DOHH2 (cell line): ENCODE measurements at regions not wholly inside any gene's neighbourhood (a gene's known extent, or its start where the extent isn't known, plus 50 kb on each side); places are given as distances from the start of the nearest gene placed in this dataset.
A peak's percentile ranks its signal among the peaks of the same experiment; 100 is the strongest.

Experiments used
- H3F3A ChIP-seq: fragments of 200-600 bp; sonication (generic), shearing (Covaris generic); 2 replicates; pipeline ENCODE4 v1.6.0; 2016; ENCODE audit warnings: antibody characterized with exemption, mild to moderate bottlenecking; ENCODE audit not compliant: control insufficient read depth, insufficient read depth
- H3K27ac ChIP-seq: fragments of 200-600 bp; sonication (generic); 2 replicates; pipeline ENCODE4 v1.5.1; 2014; ENCODE audit warnings: low read depth, mild to moderate bottlenecking, low read length, moderate library complexity
- H3K27me3 ChIP-seq: fragments of 200-600 bp; sonication (generic); 2 replicates; pipeline ENCODE4 v1.6.1; 2014; ENCODE audit warnings: mild to moderate bottlenecking, low read length, mixed read lengths; ENCODE audit not compliant: control insufficient read depth
- H3K36me3 ChIP-seq: fragments of 200-600 bp; sonication (generic); 2 replicates; pipeline ENCODE4 v1.6.1; 2014; ENCODE audit warnings: mild to moderate bottlenecking, low read length, moderate library complexity, mixed read lengths; ENCODE audit not compliant: control insufficient read depth
- H3K4me1 ChIP-seq: fragments of 200-600 bp; sonication (generic); 2 replicates; pipeline ENCODE4 v1.6.1; 2014; ENCODE audit warnings: mild to moderate bottlenecking, low read length, mixed read lengths; ENCODE audit not compliant: control insufficient read depth
- H3K4me2 ChIP-seq: fragments of 200-600 bp; sonication (generic); 2 replicates; pipeline ENCODE4 v1.6.0; 2014; ENCODE audit warnings: mild to moderate bottlenecking, low read length, moderate library complexity
- H3K4me3 ChIP-seq: fragments of 200-600 bp; sonication (generic); 2 replicates; pipeline ENCODE4 v1.5.1; 2014; ENCODE audit warnings: mild to moderate bottlenecking, low read length, mixed read lengths
- H3K79me2 ChIP-seq: fragments of 200-600 bp; sonication (generic); 2 replicates; pipeline ENCODE4 v1.6.1; 2014; ENCODE audit warnings: mild to moderate bottlenecking, low read length, mixed read lengths; ENCODE audit not compliant: control insufficient read depth
- H3K9me2 ChIP-seq: fragments of 200-600 bp; sonication (generic); replicated peaks from 2 replicates; pipeline ENCODE4 v1.6.1; 2014; ENCODE audit warnings: mild to moderate bottlenecking, low read length, mixed read lengths; ENCODE audit not compliant: control insufficient read depth
- H3K9me3 ChIP-seq: fragments of 200-600 bp; sonication (generic); 2 replicates; pipeline ENCODE4 v1.6.1; 2014; ENCODE audit warnings: antibody characterized with exemption, low read length, mixed read lengths; ENCODE audit not compliant: control insufficient read depth, insufficient read depth
- H4K20me1 ChIP-seq: fragments of 200-600 bp; sonication (generic); 2 replicates; pipeline ENCODE4 v1.6.0; 2014; ENCODE audit warnings: low read depth, mild to moderate bottlenecking, antibody characterized with exemption, low read length, moderate library complexity; ENCODE audit not compliant: control insufficient read depth, insufficient read depth
- CTCF ChIP-seq: fragments of 200-600 bp; sonication (generic); IDR thresholded peaks from one replicate; pipeline ENCODE4 v1.5.1; 2014; ENCODE audit warnings: antibody characterized with exemption, mild to moderate bottlenecking, low read depth, low read length; ENCODE audit not compliant: poor library complexity, severe bottlenecking
- EZH2phosphoT487 ChIP-seq: fragments of 200-600 bp; sonication (generic); IDR thresholded peaks from 2 replicates; pipeline ENCODE4 v1.6.1; 2017; ENCODE audit warnings: borderline replicate concordance, mild to moderate bottlenecking, antibody characterized with exemption, low read length, moderate library complexity, mixed read lengths

- Histone ChIP-seq H3K27ac (no peak overlapping the region), H3F3A (no peaks in the 10 kb centered on the region), H3K27me3 (no peaks in the 10 kb centered on the region), H3K4me3 (no peak overlapping the region), H3K9me2 (no peaks in the 10 kb centered on the region), H3K4me1 (no peaks in the 10 kb centered on the region), H3K79me2 (no peaks in the 10 kb centered on the region), H3K36me3 (no peaks in the 10 kb centered on the region), H3K9me3 (no peaks in the 10 kb centered on the region), H3K4me2 (peak overlapping the region; percentile 12; the same call in 1 of the 2 replicates), H4K20me1 (no peaks in the 10 kb centered on the region)
- TF ChIP-seq EZH2phosphoT487 (no peak), CTCF (no peak)
These were observed 377.9 kb upstream of the EMCN start for GRCh38 chr4:100895556-100896197.

GRCh38 chr4:100894339-100894870 is 376.6 kb upstream of the EMCN start:
- H3K9me3 ChIP-seq, result no peaks in the 10 kb centered on the region
- TF ChIP-seq CTCF (no peak), EZH2phosphoT487 (no peak)
- H3F3A ChIP-seq, result no peaks in the 10 kb centered on the region
- no peak overlapping the region for H3K4me2 ChIP-seq
- no peaks in the 10 kb centered on the region for H3K4me1 ChIP-seq
- no peak overlapping the region for H3K27ac ChIP-seq
- no peaks in the 10 kb centered on the region for H3K27me3 ChIP-seq
- no peaks in the 10 kb centered on the region for H4K20me1 ChIP-seq
- no peaks in the 10 kb centered on the region for H3K79me2 ChIP-seq
- no peaks in the 10 kb centered on the region for H3K9me2 ChIP-seq
- no peak overlapping the region for H3K4me3 ChIP-seq
- H3K36me3 ChIP-seq, result no peaks in the 10 kb centered on the region

- Histone ChIP-seq H3K27ac (no peak overlapping the region), H3K4me2 (no peak overlapping the region), H3K4me3 (no peak overlapping the region), H3K36me3 (no peaks in the 10 kb centered on the region), H3K4me1 (no peaks in the 10 kb centered on the region), H3K9me2 (no peaks in the 10 kb centered on the region), H3K27me3 (no peaks in the 10 kb centered on the region), H4K20me1 (no peaks in the 10 kb centered on the region), H3K9me3 (no peaks in the 10 kb centered on the region), H3K79me2 (no peaks in the 10 kb centered on the region), H3F3A (no peaks in the 10 kb centered on the region)
- TF ChIP-seq CTCF (no peak), EZH2phosphoT487 (no peak)
These were observed 374.0 kb upstream of the EMCN start for GRCh38 chr4:100891808-100892207.
